DND-41 (cell line): ENCODE measurements at regions not wholly inside any gene's neighbourhood (a gene's known extent, or its start where the extent isn't known, plus 50 kb on each side); places are given as distances from the start of the nearest gene placed in this dataset.

Source experiments
- EZH2 ChIP-seq: IDR thresholded peaks from 3 replicates; pipeline ENCODE4 v1.6.1; 2012; ENCODE audit warnings: borderline replicate concordance, low read depth, mild to moderate bottlenecking, moderate library complexity, low read length, inconsistent platforms; ENCODE audit not compliant: severe bottlenecking
- TF ChIP-seq, protein P1 (sequence below): IDR thresholded peaks from 2 replicates; pipeline ENCODE4 v1.5.1; 2012; ENCODE audit warnings: borderline replicate concordance, low read length, moderate library complexity, mild to moderate bottlenecking; ENCODE audit not compliant: poor library complexity, severe bottlenecking; ENCODE audit errors: extremely low read depth

DNA sequence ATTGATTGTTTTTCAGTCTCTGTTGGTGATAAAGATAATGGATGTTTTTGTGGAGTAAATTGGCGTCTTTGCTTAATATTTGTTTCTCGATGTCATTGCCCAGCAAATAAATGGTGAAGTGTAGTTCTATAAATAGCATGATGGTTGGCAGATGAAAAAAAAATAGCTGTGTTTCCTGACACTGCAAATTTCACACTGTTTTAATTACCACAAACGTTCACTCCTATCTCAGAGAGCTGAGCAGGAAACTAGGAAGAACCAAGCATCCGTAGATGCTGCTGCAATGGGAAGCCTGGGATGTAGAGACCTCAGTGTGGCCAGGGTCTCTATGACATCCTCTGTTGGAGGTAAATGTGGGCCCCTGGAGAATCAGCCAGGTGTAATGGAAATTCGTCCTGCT lies 183.2 kb downstream of the CYRIA start:
- TF ChIP-seq, protein P1, sequence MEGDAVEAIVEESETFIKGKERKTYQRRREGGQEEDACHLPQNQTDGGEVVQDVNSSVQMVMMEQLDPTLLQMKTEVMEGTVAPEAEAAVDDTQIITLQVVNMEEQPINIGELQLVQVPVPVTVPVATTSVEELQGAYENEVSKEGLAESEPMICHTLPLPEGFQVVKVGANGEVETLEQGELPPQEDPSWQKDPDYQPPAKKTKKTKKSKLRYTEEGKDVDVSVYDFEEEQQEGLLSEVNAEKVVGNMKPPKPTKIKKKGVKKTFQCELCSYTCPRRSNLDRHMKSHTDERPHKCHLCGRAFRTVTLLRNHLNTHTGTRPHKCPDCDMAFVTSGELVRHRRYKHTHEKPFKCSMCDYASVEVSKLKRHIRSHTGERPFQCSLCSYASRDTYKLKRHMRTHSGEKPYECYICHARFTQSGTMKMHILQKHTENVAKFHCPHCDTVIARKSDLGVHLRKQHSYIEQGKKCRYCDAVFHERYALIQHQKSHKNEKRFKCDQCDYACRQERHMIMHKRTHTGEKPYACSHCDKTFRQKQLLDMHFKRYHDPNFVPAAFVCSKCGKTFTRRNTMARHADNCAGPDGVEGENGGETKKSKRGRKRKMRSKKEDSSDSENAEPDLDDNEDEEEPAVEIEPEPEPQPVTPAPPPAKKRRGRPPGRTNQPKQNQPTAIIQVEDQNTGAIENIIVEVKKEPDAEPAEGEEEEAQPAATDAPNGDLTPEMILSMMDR, result no peak
- no peak for TF ChIP-seq EZH2
